ENCODE measurements at regions not wholly inside any gene's neighbourhood (a gene's known extent, or its start where the extent isn't known, plus 50 kb on each side); places are given as distances from the start of the nearest gene placed in this dataset.

- TF ChIP-seq CTCF (IDR thresholded peaks at IDR 0.05): no peak
- TF ChIP-seq ZNF416 (CRISPR knock-in tag; IDR thresholded peaks at IDR 0.05): no peak
- no peak for TF ChIP-seq USF1 (CRISPR knock-in tag; IDR thresholded peaks at IDR 0.05)
- TF ChIP-seq, protein P1, sequence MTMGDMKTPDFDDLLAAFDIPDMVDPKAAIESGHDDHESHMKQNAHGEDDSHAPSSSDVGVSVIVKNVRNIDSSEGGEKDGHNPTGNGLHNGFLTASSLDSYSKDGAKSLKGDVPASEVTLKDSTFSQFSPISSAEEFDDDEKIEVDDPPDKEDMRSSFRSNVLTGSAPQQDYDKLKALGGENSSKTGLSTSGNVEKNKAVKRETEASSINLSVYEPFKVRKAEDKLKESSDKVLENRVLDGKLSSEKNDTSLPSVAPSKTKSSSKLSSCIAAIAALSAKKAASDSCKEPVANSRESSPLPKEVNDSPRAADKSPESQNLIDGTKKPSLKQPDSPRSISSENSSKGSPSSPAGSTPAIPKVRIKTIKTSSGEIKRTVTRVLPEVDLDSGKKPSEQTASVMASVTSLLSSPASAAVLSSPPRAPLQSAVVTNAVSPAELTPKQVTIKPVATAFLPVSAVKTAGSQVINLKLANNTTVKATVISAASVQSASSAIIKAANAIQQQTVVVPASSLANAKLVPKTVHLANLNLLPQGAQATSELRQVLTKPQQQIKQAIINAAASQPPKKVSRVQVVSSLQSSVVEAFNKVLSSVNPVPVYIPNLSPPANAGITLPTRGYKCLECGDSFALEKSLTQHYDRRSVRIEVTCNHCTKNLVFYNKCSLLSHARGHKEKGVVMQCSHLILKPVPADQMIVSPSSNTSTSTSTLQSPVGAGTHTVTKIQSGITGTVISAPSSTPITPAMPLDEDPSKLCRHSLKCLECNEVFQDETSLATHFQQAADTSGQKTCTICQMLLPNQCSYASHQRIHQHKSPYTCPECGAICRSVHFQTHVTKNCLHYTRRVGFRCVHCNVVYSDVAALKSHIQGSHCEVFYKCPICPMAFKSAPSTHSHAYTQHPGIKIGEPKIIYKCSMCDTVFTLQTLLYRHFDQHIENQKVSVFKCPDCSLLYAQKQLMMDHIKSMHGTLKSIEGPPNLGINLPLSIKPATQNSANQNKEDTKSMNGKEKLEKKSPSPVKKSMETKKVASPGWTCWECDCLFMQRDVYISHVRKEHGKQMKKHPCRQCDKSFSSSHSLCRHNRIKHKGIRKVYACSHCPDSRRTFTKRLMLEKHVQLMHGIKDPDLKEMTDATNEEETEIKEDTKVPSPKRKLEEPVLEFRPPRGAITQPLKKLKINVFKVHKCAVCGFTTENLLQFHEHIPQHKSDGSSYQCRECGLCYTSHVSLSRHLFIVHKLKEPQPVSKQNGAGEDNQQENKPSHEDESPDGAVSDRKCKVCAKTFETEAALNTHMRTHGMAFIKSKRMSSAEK (CRISPR knock-in tag; IDR thresholded peaks at IDR 0.05; ENCODE audit: borderline replicate concordance): no peak
- no peak for TF ChIP-seq ZNF317 (CRISPR knock-in tag; IDR thresholded peaks at IDR 0.05; ENCODE audit: borderline replicate concordance, low read depth)
- no peak for TF ChIP-seq ATF3 (CRISPR knock-in tag; conservative IDR thresholded peaks at IDR 0.05)
- no peak for TF ChIP-seq RELA (CRISPR knock-in tag; IDR thresholded peaks at IDR 0.05; ENCODE audit: borderline replicate concordance)
- no peak for TF ChIP-seq MAX (CRISPR knock-in tag; IDR thresholded peaks at IDR 0.05)
- no peak for TF ChIP-seq ZNF512 (CRISPR knock-in tag; IDR thresholded peaks at IDR 0.05; ENCODE audit: borderline replicate concordance)
- no peak for TF ChIP-seq JAZF1 (CRISPR knock-in tag; IDR thresholded peaks at IDR 0.05)
These were observed 437.4 kb upstream of the UBE2E2 start for GRCh38 chr3:22765679-22766078.

All from WTC11 (cell line).